Activated T-cell treated with anti-CD3 and anti-CD28 coated beads, Interleukin-2, amount 50 U/mL, for 72 hours (primary cell): ENCODE measurements at regions not wholly inside any gene's neighbourhood (a gene's known extent, or its start where the extent isn't known, plus 50 kb on each side); places are given as distances from the start of the nearest gene placed in this dataset.

Experiments used
- ATAC-seq, 2 donors: fragments of 150-1000 bp; cut with Tn5 transposase; replicated peaks in 1 of 2; 2 replicates each; pipeline ENCODE4 v1.10.0; 2021; ENCODE audit warnings: moderate library complexity in 2 of 2, mild to moderate bottlenecking in 1 of 2
- DNase-seq, 2 donors: peaks; one replicate each; pipeline ENCODE4 v3.0.0; 2021 to 2022; ENCODE audit warnings: mixed read lengths in 1 of 2
- H3K27ac Mint-ChIP-seq: one replicate; pipeline ENCODE4 v1.8.0; 2022; ENCODE audit warnings: mild to moderate bottlenecking, moderate library complexity, mixed read lengths
- H3K27me3 Mint-ChIP-seq: one replicate; pipeline ENCODE4 v1.8.0; 2022; ENCODE audit warnings: low read depth, mixed read lengths
- H3K36me3 Mint-ChIP-seq, 2 donors: one replicate each; pipeline ENCODE4 v1.8.0; 2022; ENCODE audit warnings: mixed read lengths in 2 of 2, mild to moderate bottlenecking in 1 of 2; ENCODE audit not compliant: insufficient read depth in 2 of 2
- H3K4me1 Mint-ChIP-seq: one replicate; pipeline ENCODE4 v1.8.0; 2022; ENCODE audit warnings: low read depth, mixed read lengths
- H3K4me3 Mint-ChIP-seq, 2 donors: one replicate each; pipeline ENCODE4 v1.8.0; 2022; ENCODE audit warnings: mild to moderate bottlenecking in 2 of 2, mixed read lengths in 2 of 2, moderate library complexity in 2 of 2
- H3K9me3 Mint-ChIP-seq, 2 donors: one replicate each; pipeline ENCODE4 v1.8.0; 2022; ENCODE audit warnings: mixed read lengths in 2 of 2

GRCh38 chr6:156009656-156010055 lies 554.0 kb upstream of the NOX3 start:
- Mint-ChIP-seq H3K4me1 (peaks cover 24% of the 10 kb centered on the region), H3K27ac (no peak overlapping the region), H3K9me3 (peaks cover 0 to 8% of the 10 kb centered on the region in 2 donors), H3K27me3 (no peaks in the 10 kb centered on the region), H3K4me3 (no peak overlapping the region), H3K36me3 (peaks cover 0 to 6% of the 10 kb centered on the region in 2 donors)
- peak in 1 of 2 donors; percentile 47 for ATAC-seq
- DNase-seq: no peak

- peaks cover 0 to 3% of the 10 kb centered on the region in 2 donors for H3K36me3 Mint-ChIP-seq
- no peak overlapping the region for H3K4me3 Mint-ChIP-seq
- ATAC-seq (no peak), DNase-seq (no peak)
- H3K27me3 Mint-ChIP-seq: no peaks in the 10 kb centered on the region
- no peak overlapping the region for H3K27ac Mint-ChIP-seq
- H3K9me3 Mint-ChIP-seq: peaks cover 0 to 11% of the 10 kb centered on the region in 2 donors
- H3K4me1 Mint-ChIP-seq: peaks cover 4% of the 10 kb centered on the region
Observed at GRCh38 chr6:156004796-156005195, 549.2 kb upstream of the NOX3 start.

GRCh38 chr6:155996151-155996550 lies 540.5 kb upstream of the NOX3 start:
- no peaks in the 10 kb centered on the region for H3K27me3 Mint-ChIP-seq
- H3K36me3 Mint-ChIP-seq: no peaks in the 10 kb centered on the region
- H3K4me3 Mint-ChIP-seq: no peak overlapping the region
- H3K4me1 Mint-ChIP-seq: no peaks in the 10 kb centered on the region
- H3K27ac Mint-ChIP-seq: no peak overlapping the region
- DNase-seq: no peak
- no peak for ATAC-seq
- peaks cover 4% of the 10 kb centered on the region in 2 donors for H3K9me3 Mint-ChIP-seq

- ATAC-seq: no peak
- no peaks in the 10 kb centered on the region for H3K36me3 Mint-ChIP-seq
- H3K4me3 Mint-ChIP-seq: no peak overlapping the region
- no peak overlapping the region for H3K27ac Mint-ChIP-seq
- no peaks in the 10 kb centered on the region for H3K27me3 Mint-ChIP-seq
- peaks cover 4% of the 10 kb centered on the region in 2 donors for H3K9me3 Mint-ChIP-seq
- H3K4me1 Mint-ChIP-seq: no peaks in the 10 kb centered on the region
- no peak for DNase-seq
Observed at GRCh38 chr6:155995281-155995680, 539.6 kb upstream of the NOX3 start.

- no peaks in the 10 kb centered on the region for H3K4me1 Mint-ChIP-seq
- DNase-seq: no peak
- H3K4me3 Mint-ChIP-seq: no peak overlapping the region
- peaks cover 4% of the 10 kb centered on the region in 2 donors for H3K9me3 Mint-ChIP-seq
- H3K36me3 Mint-ChIP-seq: no peaks in the 10 kb centered on the region
- ATAC-seq: no peak
- no peak overlapping the region for H3K27ac Mint-ChIP-seq
- H3K27me3 Mint-ChIP-seq: no peaks in the 10 kb centered on the region
Observed at GRCh38 chr6:155994086-155994485, 538.4 kb upstream of the NOX3 start.

GRCh38 chr6:155993240-155993639 lies 537.6 kb upstream of the NOX3 start:
- Mint-ChIP-seq H3K27ac (no peak overlapping the region), H3K27me3 (no peaks in the 10 kb centered on the region), H3K4me1 (no peaks in the 10 kb centered on the region), H3K4me3 (no peak overlapping the region), H3K36me3 (no peaks in the 10 kb centered on the region), H3K9me3 (peaks cover 4% of the 10 kb centered on the region in 2 donors)
- DNase-seq (no peak), ATAC-seq (no peak)

- no peak overlapping the region for H3K4me3 Mint-ChIP-seq
- DNase-seq (no peak), ATAC-seq (no peak)
Observed at GRCh38 chr6:155985660-155986138, 530.1 kb upstream of the NOX3 start.

GRCh38 chr6:155980768-155981079 lies 525.1 kb upstream of the NOX3 start:
- no peak overlapping the region for H3K4me3 Mint-ChIP-seq
- DNase-seq (no peak), ATAC-seq (no peak)
- no peaks in the 10 kb centered on the region for H3K4me1 Mint-ChIP-seq
- no peaks in the 10 kb centered on the region for H3K27me3 Mint-ChIP-seq
- H3K27ac Mint-ChIP-seq: no peak overlapping the region
- H3K36me3 Mint-ChIP-seq: no peaks in the 10 kb centered on the region
- no peaks in the 10 kb centered on the region for H3K9me3 Mint-ChIP-seq

More at GRCh38 chr6:155985660-155986138, 530.1 kb upstream of the NOX3 start:
- Mint-ChIP-seq H3K36me3 (no peaks in the 10 kb centered on the region), H3K9me3 (no peaks in the 10 kb centered on the region), H3K27ac (no peak overlapping the region), H3K4me1 (no peaks in the 10 kb centered on the region), H3K27me3 (no peaks in the 10 kb centered on the region)

GRCh38 chr6:155980014-155980767 lies 524.6 kb upstream of the NOX3 start:
- H3K4me3 Mint-ChIP-seq: no peak overlapping the region
- H3K9me3 Mint-ChIP-seq: no peaks in the 10 kb centered on the region
- no peaks in the 10 kb centered on the region for H3K36me3 Mint-ChIP-seq
- no peaks in the 10 kb centered on the region for H3K4me1 Mint-ChIP-seq
- H3K27ac Mint-ChIP-seq: no peak overlapping the region
- H3K27me3 Mint-ChIP-seq: no peaks in the 10 kb centered on the region
- ATAC-seq (no peak), DNase-seq (no peak)

GRCh38 chr6:155975506-155975905 lies 519.9 kb upstream of the NOX3 start:
- Mint-ChIP-seq H3K27ac (no peak overlapping the region), H3K4me3 (no peak overlapping the region), H3K9me3 (no peaks in the 10 kb centered on the region), H3K4me1 (peaks cover 23% of the 10 kb centered on the region), H3K27me3 (no peaks in the 10 kb centered on the region), H3K36me3 (no peaks in the 10 kb centered on the region)
- DNase-seq (no peak), ATAC-seq (no peak)

- Mint-ChIP-seq H3K36me3 (no peaks in the 10 kb centered on the region), H3K4me3 (no peak overlapping the region), H3K27ac (no peak overlapping the region), H3K4me1 (peaks cover 24% of the 10 kb centered on the region), H3K9me3 (no peaks in the 10 kb centered on the region), H3K27me3 (no peaks in the 10 kb centered on the region)
- ATAC-seq (no peak), DNase-seq (no peak)
Observed at GRCh38 chr6:155974811-155975323, 519.2 kb upstream of the NOX3 start.

- Mint-ChIP-seq H3K27me3 (no peaks in the 10 kb centered on the region), H3K27ac (no peak overlapping the region), H3K9me3 (no peaks in the 10 kb centered on the region), H3K36me3 (no peaks in the 10 kb centered on the region), H3K4me1 (peaks cover 24% of the 10 kb centered on the region), H3K4me3 (no peak overlapping the region)
- ATAC-seq (no peak), DNase-seq (no peak)
Observed at GRCh38 chr6:155974359-155974758, 518.7 kb upstream of the NOX3 start.

GRCh38 chr6:155970876-155971708 lies 515.5 kb upstream of the NOX3 start:
- H3K36me3 Mint-ChIP-seq: no peaks in the 10 kb centered on the region
- no peaks in the 10 kb centered on the region for H3K27me3 Mint-ChIP-seq
- no peak overlapping the region for H3K27ac Mint-ChIP-seq
- H3K9me3 Mint-ChIP-seq: no peaks in the 10 kb centered on the region
- DNase-seq: no peak
- peaks cover 24% of the 10 kb centered on the region for H3K4me1 Mint-ChIP-seq
- H3K4me3 Mint-ChIP-seq: peak overlapping the region; percentile 8 to 34
- ATAC-seq: peak in 1 of 2 donors; percentile 26
